HepG2 (cell line): ENCODE measurements at regions not wholly inside any gene's neighbourhood (a gene's known extent, or its start where the extent isn't known, plus 50 kb on each side); places are given as distances from the start of the nearest gene placed in this dataset.

Experiments used
- ATAC-seq: fragments of 200-7000 bp; cut with Tn5 transposase; 3 replicates; pipeline ENCODE4 v1.9.1; 2020; ENCODE audit warnings: mild to moderate bottlenecking, moderate library complexity
- BruUV-seq: library from RNA; stranded (reverse); fragments of 400-500 nt; replicated peaks from 2 replicates; lab custom pipeline; 2021; lab: Mats Ljungman, UMichigan
- CTCF ChIA-PET: fragments of 300-600 bp; formaldehyde crosslinking; extraction: SDS; loops from one replicate; lab custom pipeline; 2021; ENCODE audit warnings: low total read pairs, inconsistent platforms, low intra/inter-chr PET ratio; lab: Yijun Ruan, JAX
- POLR2A ChIA-PET: fragments of 350-600 bp; sonication (Branson Sonifier 250); formaldehyde crosslinking; loops from one replicate; lab custom pipeline; 2020; ENCODE audit warnings: antibody characterized with exemption, inconsistent platforms; lab: Yijun Ruan, JAX
- DNase-seq: peaks from one replicate; pipeline ENCODE4 v3.0.0-alpha.2; 2015; ENCODE audit warnings: low spot score
- FAIRE-seq: peaks from 3 replicates; lab custom pipeline; 2011; peaks lifted over from hg19 to GRCh38; lab: Jason Lieb, UNC
- H2AFZ ChIP-seq: one replicate; pipeline ENCODE4 v1.6.1; 2011; ENCODE audit warnings: low read length, inconsistent platforms
- H3K27ac ChIP-seq: fragments of 300-600 bp; 3 replicates; pipeline ENCODE4 v1.8.0; 2011; ENCODE audit warnings: mixed run types, mild to moderate bottlenecking, mixed read lengths, low read length, inconsistent platforms; ENCODE audit not compliant: insufficient read depth; ENCODE audit errors: extremely low read length
- H3K27me3 ChIP-seq, 2 experiments: fragments of 200-600 bp in 1 of 2; 2 replicates in 1 of 2; 3 replicates in 1 of 2; pipeline versions ENCODE4 v1.6.0 to v1.8.0; 2011; ENCODE audit warnings: low read length in 2 of 2, mild to moderate bottlenecking in 2 of 2, moderate library complexity in 2 of 2, inconsistent platforms in 1 of 2; ENCODE audit not compliant: insufficient read depth in 2 of 2, control insufficient read depth in 1 of 2
- H3K36me3 ChIP-seq, 2 experiments: fragments of 200-600 bp in 1 of 2; replicated peaks in 1 of 2; 2 replicates in 1 of 2; 3 replicates in 1 of 2; pipeline versions ENCODE4 v1.5.1 to v1.8.0; 2011; ENCODE audit warnings: low read length in 2 of 2, inconsistent platforms in 1 of 2; ENCODE audit not compliant: insufficient read depth in 2 of 2, control insufficient read depth in 1 of 2
- H3K4me1 ChIP-seq: 2 replicates; pipeline ENCODE4 v1.5.1; 2012; ENCODE audit warnings: low read length, inconsistent platforms; ENCODE audit not compliant: insufficient read depth
- H3K4me2 ChIP-seq: 2 replicates; pipeline ENCODE4 v1.6.0; 2011; ENCODE audit warnings: low read depth, low read length, inconsistent platforms
- H3K4me3 ChIP-seq, 3 experiments: fragments of 200-600 bp in 1 of 3; sonication (generic), shearing (Covaris generic) in 1 of 3; replicated peaks in 1 of 3; 2 replicates each; pipeline ENCODE4 v1.5.1; 2011 to 2016; ENCODE audit warnings: low read length in 3 of 3, inconsistent platforms in 2 of 3, low read depth in 2 of 3, mild to moderate bottlenecking in 2 of 3, control low read depth in 1 of 3, mixed read lengths in 1 of 3; ENCODE audit not compliant: insufficient read depth in 1 of 3
- H3K79me2 ChIP-seq: one replicate; pipeline ENCODE4 v1.6.1; 2011; ENCODE audit warnings: low read length, inconsistent platforms; ENCODE audit not compliant: insufficient read depth
- H3K9ac ChIP-seq: 2 replicates; pipeline ENCODE4 v1.6.0; 2011; ENCODE audit warnings: mild to moderate bottlenecking, low read depth, low read length, inconsistent platforms; ENCODE audit not compliant: insufficient read depth
- H3K9me3 ChIP-seq: 2 replicates; pipeline ENCODE4 v1.5.1; 2012; ENCODE audit warnings: mild to moderate bottlenecking, low read length
- H4K20me1 ChIP-seq: 2 replicates; pipeline ENCODE4 v1.6.0; 2011; ENCODE audit warnings: inconsistent platforms, mild to moderate bottlenecking, low read length, moderate library complexity; ENCODE audit not compliant: insufficient read depth
- HDAC2 ChIP-seq: sonication (generic); formaldehyde crosslinking; IDR thresholded peaks from 2 replicates; pipeline ENCODE4 v1.4.0; 2020; ENCODE audit warnings: missing genetic modification reagents
- KMT2A ChIP-seq: sonication (generic); formaldehyde crosslinking; IDR thresholded peaks from 2 replicates; pipeline ENCODE4 v1.4.0; 2020; ENCODE audit warnings: missing genetic modification reagents
- MEIS1 ChIP-seq: sonication (generic); formaldehyde crosslinking; IDR thresholded peaks from 2 replicates; pipeline ENCODE4 v1.9.0; 2021; ENCODE audit warnings: mild to moderate bottlenecking, missing genetic modification reagents, moderate library complexity, borderline replicate concordance
- NCOA2 ChIP-seq: sonication (generic); formaldehyde crosslinking; IDR thresholded peaks from 2 replicates; pipeline ENCODE4 v1.8.0; 2022; ENCODE audit warnings: inconsistent platforms
- NR2F2 ChIP-seq: IDR thresholded peaks from 2 replicates; pipeline ENCODE4 v1.6.1; 2012; ENCODE audit warnings: low read depth, inconsistent platforms, borderline replicate concordance
- PHF5A ChIP-seq: IDR thresholded peaks from one replicate; pipeline ENCODE4 v1.6.1; 2018; ENCODE audit warnings: low read depth, missing genetic modification reagents; ENCODE audit not compliant: unreplicated experiment
- PRDM10 ChIP-seq: sonication (generic); formaldehyde crosslinking; IDR thresholded peaks from 2 replicates; pipeline ENCODE4 v1.4.0; 2020; ENCODE audit warnings: low read depth, missing genetic modification reagents
- RXRB ChIP-seq: IDR thresholded peaks from 2 replicates; pipeline ENCODE4 v1.6.1; 2016; ENCODE audit warnings: borderline replicate concordance, missing genetic modification reagents, missing compliant biosample characterization
- ZBTB43 ChIP-seq: sonication (generic); formaldehyde crosslinking; conservative IDR thresholded peaks from 2 replicates; pipeline ENCODE4 v1.4.0; 2020; ENCODE audit warnings: missing genetic modification reagents
- ZNF121 ChIP-seq: sonication (generic); formaldehyde crosslinking; IDR thresholded peaks from 2 replicates; pipeline ENCODE4 v1.5.0; 2020; ENCODE audit warnings: mild to moderate bottlenecking, missing genetic modification reagents
- ZNF354B ChIP-seq: sonication (generic); formaldehyde crosslinking; IDR thresholded peaks from 2 replicates; pipeline ENCODE4 v1.8.0; 2022; ENCODE audit warnings: mild to moderate bottlenecking, missing genetic modification reagents
- ZNF891 ChIP-seq: sonication (generic); formaldehyde crosslinking; IDR thresholded peaks from 2 replicates; pipeline ENCODE4 v1.5.0; 2020; ENCODE audit warnings: mild to moderate bottlenecking, missing genetic modification reagents
- in situ Hi-C: cut with HindIII; loops from 2 replicates; pipeline ENCODE4 v1.10.0; 2017; ENCODE audit warnings: low pct_unique_long_range_greater_than_20kb; ENCODE audit not compliant: extremely low pct_ligation_motif_present
- intact Hi-C: fragments of 100-400 bp; cut with micrococcal nuclease; formaldehyde crosslinking; loops from one replicate; pipeline ENCODE4 v1.10.0; 2022; ENCODE audit not compliant: unreplicated experiment

GRCh38 chr21:27759820-27760219 lies 792.9 kb upstream of the ADAMTS5 start:
- H4K20me1 ChIP-seq = no peaks in the 10 kb centered on the region
- H3K36me3 ChIP-seq = no peaks in the 10 kb centered on the region
- no peaks in the 10 kb centered on the region for H3K27me3 ChIP-seq
- ChIA-PET CTCF (no interaction called here), POLR2A (no interaction called here)
- in situ Hi-C loops = no loop called here
- ATAC-seq (no peak), FAIRE-seq (no peak), DNase-seq (no peak)
- no peak overlapping the region for H3K4me3 ChIP-seq
- no peak overlapping the region for H2AFZ ChIP-seq
- BruUV-seq = no TSS peak
- H3K27ac ChIP-seq = no peak overlapping the region
- no peak overlapping the region for H3K4me2 ChIP-seq
- TF ChIP-seq RXRB (CRISPR knock-in tag) (no peak), PHF5A (CRISPR knock-in tag) (no peak), HDAC2 (CRISPR knock-in tag) (no peak), ZNF354B (CRISPR knock-in tag) (no peak), ZBTB43 (CRISPR knock-in tag) (no peak), ZNF121 (no peak), MEIS1 (no peak), ZNF891 (CRISPR knock-in tag) (no peak), PRDM10 (CRISPR knock-in tag) (no peak), NR2F2 (no peak), KMT2A (CRISPR knock-in tag) (no peak), NCOA2 (CRISPR knock-in tag) (no peak)
- no peak overlapping the region for H3K9ac ChIP-seq
- intact Hi-C loops = no loop called here
- no peaks in the 10 kb centered on the region for H3K4me1 ChIP-seq
- H3K9me3 ChIP-seq = peaks cover 94% of the 10 kb centered on the region
- no peaks in the 10 kb centered on the region for H3K79me2 ChIP-seq
